ENCODE measurements at regions not wholly inside any gene's neighbourhood (a gene's known extent, or its start where the extent isn't known, plus 50 kb on each side); places are given as distances from the start of the nearest gene placed in this dataset.

GRCh38 chr1:31122101-31122735, 56.7 kb upstream of the PUM1 start:
- no peak for TF ChIP-seq CTCF (IDR thresholded peaks at IDR 0.05)
- no peak for TF ChIP-seq POLR2AphosphoS5 (IDR thresholded peaks at IDR 0.05; ENCODE audit: low read depth, low read length)

All from Panc1 (cell line).